Activated CD8-positive, alpha-beta T cell treated with anti-CD3 and anti-CD28 coated beads for 36 hours (primary cell): ENCODE measurements at regions not wholly inside any gene's neighbourhood (a gene's known extent, or its start where the extent isn't known, plus 50 kb on each side); places are given as distances from the start of the nearest gene placed in this dataset.

Experiments used
- ATAC-seq: fragments of 200-7000 bp; cut with Tn5 transposase; one replicate; pipeline ENCODE4 v1.10.0; 2021; ENCODE audit warnings: mild to moderate bottlenecking, moderate library complexity
- CTCF ChIA-PET: fragments of 350-600 bp; sonication (Branson Sonifier 250); formaldehyde crosslinking; loops from one replicate; lab custom pipeline; 2021; ENCODE audit warnings: antibody characterized with exemption; lab: Charles Lee
- POLR2A ChIA-PET: fragments of 350-600 bp; sonication (Branson Sonifier 250); formaldehyde crosslinking; loops from one replicate; lab custom pipeline; 2021; ENCODE audit warnings: antibody characterized with exemption; lab: Charles Lee
- DNase-seq: peaks from one replicate; pipeline ENCODE4 v3.0.0-alpha.2; 2020
- H3K27ac Mint-ChIP-seq: one replicate; pipeline ENCODE4 v1.8.0; 2021; ENCODE audit warnings: mild to moderate bottlenecking, mixed read lengths
- H3K27me3 Mint-ChIP-seq: one replicate; pipeline ENCODE4 v1.8.0; 2021; ENCODE audit warnings: mixed read lengths
- H3K36me3 Mint-ChIP-seq: one replicate; pipeline ENCODE4 v1.8.0; 2021; ENCODE audit warnings: low read depth, mixed read lengths
- H3K4me1 Mint-ChIP-seq: one replicate; pipeline ENCODE4 v1.8.0; 2021; ENCODE audit warnings: low read depth, mixed read lengths
- H3K4me3 Mint-ChIP-seq: one replicate; pipeline ENCODE4 v1.8.0; 2021; ENCODE audit warnings: mild to moderate bottlenecking, moderate library complexity, mixed read lengths
- H3K9me3 Mint-ChIP-seq: one replicate; pipeline ENCODE4 v1.8.0; 2021; ENCODE audit warnings: mixed read lengths
- CTCF ChIP-seq: fragments of 200-600 bp; IDR thresholded peaks from one replicate; pipeline ENCODE4 v1.8.0; 2022; ENCODE audit warnings: antibody characterized with exemption, mild to moderate bottlenecking
- intact Hi-C: fragments of 100-400 bp; cut with micrococcal nuclease; formaldehyde crosslinking; loops from one replicate; pipeline ENCODE4 v1.10.0; 2022

DNA sequence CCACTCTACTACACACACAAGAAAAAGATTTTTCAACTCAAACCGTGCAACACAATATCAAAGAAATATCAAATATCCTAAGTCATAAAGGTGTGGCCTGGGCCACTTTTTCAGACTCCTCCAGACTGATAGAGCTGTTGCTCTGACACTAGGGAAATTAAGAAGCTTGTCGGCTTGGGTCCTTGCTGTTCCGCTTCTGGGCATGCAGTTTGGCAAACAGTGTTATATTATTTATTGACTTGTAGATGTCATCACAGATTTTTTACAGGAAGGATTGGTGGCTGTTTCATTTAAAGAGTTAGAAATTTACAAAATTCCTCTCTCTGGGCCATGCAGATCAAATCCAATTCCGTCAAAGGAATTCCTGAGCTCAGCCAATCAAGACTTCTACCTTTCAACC is 64.5 kb upstream of the EPCAM start:
- ChIA-PET POLR2A (no interaction called here), CTCF (interaction anchor here (2.2 to 2.4 kb wide), 2 partner anchors 18 to 32 kb away, joined by 9 to 14 read pairs; no protein-coding TSS in a partner anchor)

GRCh38 chr2:47303341-47304148 is 65.6 kb upstream of the EPCAM start:
- DNase-seq, result no peak
- no peak for ATAC-seq
- CTCF ChIA-PET, result interaction anchor here (1.0 to 2.4 kb wide), 3 partner anchors 19 to 44 kb away, joined by 3 to 14 read pairs (median 9); no protein-coding TSS in a partner anchor
- Mint-ChIP-seq H3K4me1 (peaks cover 9% of the 10 kb centered on the region), H3K27ac (no peak overlapping the region), H3K4me3 (no peak overlapping the region), H3K27me3 (peaks cover 4% of the 10 kb centered on the region), H3K36me3 (no peaks in the 10 kb centered on the region), H3K9me3 (no peaks in the 10 kb centered on the region)
- TF ChIP-seq CTCF, result no peak
- POLR2A ChIA-PET, result no interaction called here
- intact Hi-C loops, result no loop called here

More for the DNA sequence above, 64.5 kb upstream of the EPCAM start:
- ATAC-seq (no peak), DNase-seq (no peak)
- Mint-ChIP-seq H3K36me3 (no peaks in the 10 kb centered on the region), H3K27ac (no peak overlapping the region), H3K9me3 (no peaks in the 10 kb centered on the region), H3K4me1 (peaks cover 9% of the 10 kb centered on the region), H3K4me3 (no peak overlapping the region), H3K27me3 (peaks cover 4% of the 10 kb centered on the region)
- no peak for TF ChIP-seq CTCF
- intact Hi-C loops, result no loop called here

DNA sequence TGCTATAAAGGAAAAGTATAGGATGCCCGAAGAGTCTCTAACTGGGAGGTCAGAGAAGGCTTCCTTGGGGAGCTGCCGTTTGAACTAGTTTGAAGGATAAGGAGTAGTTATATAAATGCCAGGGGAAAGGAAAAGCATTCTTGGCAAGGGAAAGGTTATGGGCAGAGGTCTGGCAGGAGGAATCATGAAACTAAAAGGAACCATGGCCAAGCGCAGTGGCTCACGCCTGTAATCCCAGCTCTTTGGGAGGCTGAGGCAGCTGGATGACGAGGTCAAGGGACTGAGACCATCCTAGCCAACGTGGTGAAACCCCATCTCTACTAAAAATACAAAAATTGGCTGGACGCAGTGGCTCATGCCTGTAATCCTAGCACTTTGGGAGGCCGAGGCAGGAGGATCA is 66.8 kb upstream of the EPCAM start:
- Mint-ChIP-seq H3K27me3 (peaks cover 4% of the 10 kb centered on the region), H3K4me1 (peaks cover 9% of the 10 kb centered on the region), H3K36me3 (no peaks in the 10 kb centered on the region), H3K27ac (no peak overlapping the region), H3K9me3 (no peaks in the 10 kb centered on the region), H3K4me3 (no peak overlapping the region)
- TF ChIP-seq CTCF, result no peak
- ChIA-PET CTCF (interaction anchor here (1.0 kb wide), 1 partner anchor 21 kb away, joined by 5 read pairs; no protein-coding TSS in a partner anchor), POLR2A (no interaction called here)
- DNase-seq, result no peak
- ATAC-seq, result no peak
- intact Hi-C loops, result no loop called here

GRCh38 chr2:47301731-47302130 is 67.4 kb upstream of the EPCAM start:
- ChIA-PET CTCF (interaction anchor here (1.0 to 1.7 kb wide), 2 partner anchors 21 kb away, joined by 5 to 7 read pairs; no protein-coding TSS in a partner anchor), POLR2A (no interaction called here)
- Mint-ChIP-seq H3K9me3 (no peaks in the 10 kb centered on the region), H3K27me3 (peaks cover 4% of the 10 kb centered on the region), H3K27ac (no peak overlapping the region), H3K36me3 (no peaks in the 10 kb centered on the region), H3K4me3 (no peak overlapping the region), H3K4me1 (peaks cover 9% of the 10 kb centered on the region)
- intact Hi-C loops, result no loop called here
- TF ChIP-seq CTCF, result no peak
- ATAC-seq (no peak), DNase-seq (no peak)

DNA sequence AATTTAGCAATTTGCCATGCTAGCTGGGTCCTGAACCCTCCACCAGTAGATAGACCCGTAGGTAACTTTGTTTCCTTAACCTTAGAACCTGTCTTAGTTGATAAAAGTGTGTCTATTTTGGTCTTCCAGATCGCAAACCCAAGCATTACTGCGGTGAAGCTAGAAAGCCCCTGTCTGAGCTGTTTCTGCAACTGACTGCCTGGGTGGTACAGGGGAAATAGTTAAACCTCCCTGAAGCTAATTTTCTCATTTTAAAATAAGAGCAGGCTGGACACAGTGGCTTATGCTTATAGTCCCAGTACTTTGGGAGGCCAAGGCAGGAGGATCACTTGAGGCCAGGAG is 67.9 kb upstream of the EPCAM start:
- intact Hi-C loops, result no loop called here
- POLR2A ChIA-PET, result no interaction called here
- H3K36me3 Mint-ChIP-seq, result no peaks in the 10 kb centered on the region
- H3K9me3 Mint-ChIP-seq, result no peaks in the 10 kb centered on the region
- no peak overlapping the region for H3K27ac Mint-ChIP-seq
- no peak for DNase-seq
- peaks cover 2% of the 10 kb centered on the region for H3K27me3 Mint-ChIP-seq
- CTCF ChIA-PET, result interaction anchor here (1.1 to 1.7 kb wide), 2 partner anchors 22 to 87 kb away, joined by 3 to 7 read pairs; no protein-coding TSS in a partner anchor
- peaks cover 9% of the 10 kb centered on the region for H3K4me1 Mint-ChIP-seq
- no peak for TF ChIP-seq CTCF
- no peak overlapping the region for H3K4me3 Mint-ChIP-seq
- no peak for ATAC-seq
